Neural cell (in vitro differentiated cells): ENCODE measurements at regions not wholly inside any gene's neighbourhood (a gene's known extent, or its start where the extent isn't known, plus 50 kb on each side); places are given as distances from the start of the nearest gene placed in this dataset.

ENCODE experiments used
- H2AFZ ChIP-seq: fragments of 200-600, 300-800 bp; sonication (generic), shearing (Covaris generic); 2 replicates; pipeline ENCODE4 v1.6.0; 2014; ENCODE audit warnings: low read depth, mild to moderate bottlenecking, antibody characterized with exemption, low read length, moderate library complexity
- H3F3A ChIP-seq: fragments of 200-600 bp; shearing (Covaris generic); 2 replicates; pipeline ENCODE4 v1.6.1; 2016; ENCODE audit warnings: mild to moderate bottlenecking, moderate library complexity, mixed read lengths, antibody characterized with exemption, low read length; ENCODE audit not compliant: insufficient read depth, poor library complexity, severe bottlenecking
- H3K27ac ChIP-seq: fragments of 200-600, 300-800 bp; sonication (generic), shearing (Covaris generic); 2 replicates; pipeline ENCODE4 v1.5.1; 2014; ENCODE audit warnings: mild to moderate bottlenecking, low read length, moderate library complexity
- H3K27me3 ChIP-seq: fragments of 300-800, 200-600 bp; sonication (generic), shearing (Covaris generic); 2 replicates; pipeline ENCODE4 v1.6.0; 2014; ENCODE audit warnings: mild to moderate bottlenecking, low read depth, low read length, moderate library complexity; ENCODE audit not compliant: insufficient read depth
- H3K36me3 ChIP-seq: fragments of 300-800, 200-600 bp; sonication (generic), shearing (Covaris generic); 2 replicates; pipeline ENCODE4 v1.5.1; 2014; ENCODE audit warnings: mild to moderate bottlenecking, antibody characterized with exemption, low read length, moderate library complexity; ENCODE audit not compliant: insufficient read depth
- H3K4me2 ChIP-seq: fragments of 300-800, 200-600 bp; sonication (generic), shearing (Covaris generic); 2 replicates; pipeline ENCODE4 v1.6.0; 2014; ENCODE audit warnings: mild to moderate bottlenecking, low read length
- H3K4me3 ChIP-seq: fragments of 300-800, 200-600 bp; sonication (generic), shearing (Covaris generic); 2 replicates; pipeline ENCODE4 v1.5.1; 2014; ENCODE audit warnings: mild to moderate bottlenecking, low read length, moderate library complexity
- H3K79me2 ChIP-seq: fragments of 200-600 bp; shearing (Covaris generic); replicated peaks from 2 replicates; pipeline ENCODE4 v1.6.0; 2014; ENCODE audit warnings: mild to moderate bottlenecking, low read length, moderate library complexity; ENCODE audit not compliant: insufficient read depth
- H3K9ac ChIP-seq: fragments of 300-800, 200-600 bp; sonication (generic), shearing (Covaris generic); 2 replicates; pipeline ENCODE4 v1.6.1; 2016; ENCODE audit warnings: mild to moderate bottlenecking, low read length, mixed read lengths
- H3K9me2 ChIP-seq: fragments of 200-600 bp; shearing (Covaris generic); 2 replicates; pipeline ENCODE4 v1.6.1; 2016; ENCODE audit warnings: mild to moderate bottlenecking, low read length, mixed read lengths; ENCODE audit not compliant: insufficient read depth
- H3K9me3 ChIP-seq: fragments of 200-600, 300-800 bp; sonication (generic), shearing (Covaris generic); 2 replicates; pipeline ENCODE4 v1.6.1; 2016; ENCODE audit warnings: mild to moderate bottlenecking, mixed run types, low read length, moderate library complexity, mixed read lengths
- H4K20me1 ChIP-seq: fragments of 200-600 bp; shearing (Covaris generic); 2 replicates; pipeline ENCODE4 v1.6.1; 2016; ENCODE audit warnings: mild to moderate bottlenecking, mixed run types; ENCODE audit not compliant: insufficient read depth
- EP300 ChIP-seq: fragments of 450-650 bp; conservative IDR thresholded peaks from 2 replicates; pipeline ENCODE4 v1.6.1; 2014; ENCODE audit warnings: antibody characterized with exemption, mild to moderate bottlenecking, moderate library complexity; ENCODE audit not compliant: poor library complexity, severe bottlenecking
- EZH2 ChIP-seq: fragments of 200-600, 300-800 bp; shearing (Covaris generic), sonication (generic); IDR thresholded peaks from 2 replicates; pipeline ENCODE4 v1.6.1; 2014; ENCODE audit warnings: antibody characterized with exemption, low read length, borderline replicate concordance, mild to moderate bottlenecking; ENCODE audit not compliant: insufficient read depth, poor library complexity, severe bottlenecking
- MXI1 ChIP-seq: fragments of 450-650 bp; conservative IDR thresholded peaks from 2 replicates; pipeline ENCODE4 v1.6.1; 2014; ENCODE audit warnings: antibody characterized with exemption, mild to moderate bottlenecking; ENCODE audit not compliant: poor library complexity, severe bottlenecking
- POLR2AphosphoS5 ChIP-seq: IDR thresholded peaks from 2 replicates; pipeline ENCODE4 v1.6.1; 2012
- RAD21 ChIP-seq: fragments of 450-650 bp; conservative IDR thresholded peaks from 2 replicates; pipeline ENCODE4 v1.6.1; 2014; ENCODE audit warnings: antibody characterized with exemption, mild to moderate bottlenecking, moderate library complexity
- SMC3 ChIP-seq: fragments of 450-650 bp; conservative IDR thresholded peaks from 2 replicates; pipeline ENCODE4 v1.6.1; 2014; ENCODE audit warnings: antibody characterized with exemption, mild to moderate bottlenecking, moderate library complexity; ENCODE audit not compliant: poor library complexity
- TAF1 ChIP-seq: IDR thresholded peaks from 2 replicates; pipeline ENCODE4 v1.6.1; 2012; ENCODE audit warnings: low read depth
- TF ChIP-seq, protein P1 (sequence below): fragments of 450-650 bp; IDR thresholded peaks from 2 replicates; pipeline ENCODE4 v1.5.1; 2014; ENCODE audit warnings: antibody characterized with exemption, mild to moderate bottlenecking, moderate library complexity; ENCODE audit not compliant: poor library complexity, severe bottlenecking
- TF ChIP-seq, protein P2 (sequence below): IDR thresholded peaks from 2 replicates; pipeline ENCODE4 v1.6.1; 2012; ENCODE audit warnings: borderline replicate concordance

DNA sequence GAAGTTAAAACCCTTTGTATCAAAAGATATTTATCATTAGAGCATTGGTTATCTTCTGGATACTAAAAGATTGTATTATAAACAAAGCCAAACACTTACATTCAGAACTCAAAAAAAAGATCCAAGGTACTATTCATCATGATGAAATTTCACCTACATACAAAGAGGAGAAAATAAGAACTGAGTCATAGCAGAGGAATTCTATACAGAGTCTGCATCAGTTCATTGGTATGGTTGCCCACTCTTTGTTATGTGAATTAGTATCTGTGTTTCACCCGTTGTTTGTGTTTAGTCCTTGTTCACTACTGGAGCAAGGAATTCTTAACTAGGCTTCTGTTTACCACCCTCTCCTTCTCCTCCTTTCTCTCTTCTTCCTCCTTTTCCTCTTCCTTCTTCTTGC, 157.9 kb downstream of the LNPK start:
- H4K20me1 ChIP-seq = no peaks in the 10 kb centered on the region
- H3K4me2 ChIP-seq = no peak overlapping the region
- no peaks in the 10 kb centered on the region for H3K9me2 ChIP-seq
- H2AFZ ChIP-seq = no peak overlapping the region
- no peaks in the 10 kb centered on the region for H3K27me3 ChIP-seq
- no peak overlapping the region for H3K27ac ChIP-seq
- H3K36me3 ChIP-seq = no peaks in the 10 kb centered on the region
- no peaks in the 10 kb centered on the region for H3K9me3 ChIP-seq
- H3K79me2 ChIP-seq = no peaks in the 10 kb centered on the region
- no peaks in the 10 kb centered on the region for H3F3A ChIP-seq
- no peak overlapping the region for H3K9ac ChIP-seq
- no peak overlapping the region for H3K4me3 ChIP-seq
- no peak for TF ChIP-seq POLR2AphosphoS5
- TF ChIP-seq RAD21 = no peak
- no peak for TF ChIP-seq SMC3
- no peak for TF ChIP-seq TAF1
- TF ChIP-seq, protein P1, sequence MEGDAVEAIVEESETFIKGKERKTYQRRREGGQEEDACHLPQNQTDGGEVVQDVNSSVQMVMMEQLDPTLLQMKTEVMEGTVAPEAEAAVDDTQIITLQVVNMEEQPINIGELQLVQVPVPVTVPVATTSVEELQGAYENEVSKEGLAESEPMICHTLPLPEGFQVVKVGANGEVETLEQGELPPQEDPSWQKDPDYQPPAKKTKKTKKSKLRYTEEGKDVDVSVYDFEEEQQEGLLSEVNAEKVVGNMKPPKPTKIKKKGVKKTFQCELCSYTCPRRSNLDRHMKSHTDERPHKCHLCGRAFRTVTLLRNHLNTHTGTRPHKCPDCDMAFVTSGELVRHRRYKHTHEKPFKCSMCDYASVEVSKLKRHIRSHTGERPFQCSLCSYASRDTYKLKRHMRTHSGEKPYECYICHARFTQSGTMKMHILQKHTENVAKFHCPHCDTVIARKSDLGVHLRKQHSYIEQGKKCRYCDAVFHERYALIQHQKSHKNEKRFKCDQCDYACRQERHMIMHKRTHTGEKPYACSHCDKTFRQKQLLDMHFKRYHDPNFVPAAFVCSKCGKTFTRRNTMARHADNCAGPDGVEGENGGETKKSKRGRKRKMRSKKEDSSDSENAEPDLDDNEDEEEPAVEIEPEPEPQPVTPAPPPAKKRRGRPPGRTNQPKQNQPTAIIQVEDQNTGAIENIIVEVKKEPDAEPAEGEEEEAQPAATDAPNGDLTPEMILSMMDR = no peak
- TF ChIP-seq, protein P2, sequence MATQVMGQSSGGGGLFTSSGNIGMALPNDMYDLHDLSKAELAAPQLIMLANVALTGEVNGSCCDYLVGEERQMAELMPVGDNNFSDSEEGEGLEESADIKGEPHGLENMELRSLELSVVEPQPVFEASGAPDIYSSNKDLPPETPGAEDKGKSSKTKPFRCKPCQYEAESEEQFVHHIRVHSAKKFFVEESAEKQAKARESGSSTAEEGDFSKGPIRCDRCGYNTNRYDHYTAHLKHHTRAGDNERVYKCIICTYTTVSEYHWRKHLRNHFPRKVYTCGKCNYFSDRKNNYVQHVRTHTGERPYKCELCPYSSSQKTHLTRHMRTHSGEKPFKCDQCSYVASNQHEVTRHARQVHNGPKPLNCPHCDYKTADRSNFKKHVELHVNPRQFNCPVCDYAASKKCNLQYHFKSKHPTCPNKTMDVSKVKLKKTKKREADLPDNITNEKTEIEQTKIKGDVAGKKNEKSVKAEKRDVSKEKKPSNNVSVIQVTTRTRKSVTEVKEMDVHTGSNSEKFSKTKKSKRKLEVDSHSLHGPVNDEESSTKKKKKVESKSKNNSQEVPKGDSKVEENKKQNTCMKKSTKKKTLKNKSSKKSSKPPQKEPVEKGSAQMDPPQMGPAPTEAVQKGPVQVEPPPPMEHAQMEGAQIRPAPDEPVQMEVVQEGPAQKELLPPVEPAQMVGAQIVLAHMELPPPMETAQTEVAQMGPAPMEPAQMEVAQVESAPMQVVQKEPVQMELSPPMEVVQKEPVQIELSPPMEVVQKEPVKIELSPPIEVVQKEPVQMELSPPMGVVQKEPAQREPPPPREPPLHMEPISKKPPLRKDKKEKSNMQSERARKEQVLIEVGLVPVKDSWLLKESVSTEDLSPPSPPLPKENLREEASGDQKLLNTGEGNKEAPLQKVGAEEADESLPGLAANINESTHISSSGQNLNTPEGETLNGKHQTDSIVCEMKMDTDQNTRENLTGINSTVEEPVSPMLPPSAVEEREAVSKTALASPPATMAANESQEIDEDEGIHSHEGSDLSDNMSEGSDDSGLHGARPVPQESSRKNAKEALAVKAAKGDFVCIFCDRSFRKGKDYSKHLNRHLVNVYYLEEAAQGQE = no peak
- TF ChIP-seq EZH2 = no peak
- no peak for TF ChIP-seq EP300

DNA sequence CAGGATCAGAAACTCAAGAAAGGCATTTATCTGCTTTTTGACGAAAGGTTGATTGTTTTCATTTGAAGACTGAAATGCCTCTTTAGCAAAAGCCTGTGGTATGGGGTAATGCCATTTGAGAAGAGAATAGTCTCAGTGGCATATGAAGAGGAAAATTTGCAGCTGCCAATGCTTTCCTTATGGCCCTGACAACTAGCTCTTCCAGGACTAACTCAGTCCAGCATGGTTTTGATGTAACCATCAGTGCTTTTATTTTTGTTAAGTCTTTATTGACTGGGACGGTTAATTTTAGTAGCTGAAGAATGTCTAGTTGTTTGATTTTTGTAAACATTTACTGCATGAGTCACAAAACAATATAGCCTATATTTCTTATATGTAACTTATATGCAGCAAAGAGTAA, 158.4 kb downstream of the LNPK start:
- no peak overlapping the region for H3K4me2 ChIP-seq
- no peaks in the 10 kb centered on the region for H3K9me2 ChIP-seq
- no peaks in the 10 kb centered on the region for H3K9me3 ChIP-seq
- H3K27ac ChIP-seq = no peak overlapping the region
- TF ChIP-seq, protein P1 = no peak
- TF ChIP-seq RAD21 (no peak), MXI1 (no peak), EP300 (no peak), EZH2 (no peak)
- no peak overlapping the region for H3K9ac ChIP-seq
- H2AFZ ChIP-seq = no peak overlapping the region
- H3F3A ChIP-seq = no peaks in the 10 kb centered on the region
- H4K20me1 ChIP-seq = no peaks in the 10 kb centered on the region
- H3K27me3 ChIP-seq = no peaks in the 10 kb centered on the region
- no peaks in the 10 kb centered on the region for H3K36me3 ChIP-seq
- no peaks in the 10 kb centered on the region for H3K79me2 ChIP-seq
- no peak overlapping the region for H3K4me3 ChIP-seq
